HG03558 (cell line): ENCODE measurements at regions not wholly inside any gene's neighbourhood (a gene's known extent, or its start where the extent isn't known, plus 50 kb on each side); places are given as distances from the start of the nearest gene placed in this dataset.
"Not testable (repeated sequence)": the region's sequence is repeated elsewhere in the genome, so short reads cannot be mapped to it uniquely, and the experiment has no call there.

Experiments
- ATAC-seq: cut with Tn5 transposase; IDR thresholded peaks from one replicate; pipeline ENCODE4 v1.9.1; 2021; ENCODE audit warnings: moderate number of reproducible peaks; ENCODE audit not compliant: unreplicated experiment; ENCODE audit errors: extremely low read depth

DNA sequence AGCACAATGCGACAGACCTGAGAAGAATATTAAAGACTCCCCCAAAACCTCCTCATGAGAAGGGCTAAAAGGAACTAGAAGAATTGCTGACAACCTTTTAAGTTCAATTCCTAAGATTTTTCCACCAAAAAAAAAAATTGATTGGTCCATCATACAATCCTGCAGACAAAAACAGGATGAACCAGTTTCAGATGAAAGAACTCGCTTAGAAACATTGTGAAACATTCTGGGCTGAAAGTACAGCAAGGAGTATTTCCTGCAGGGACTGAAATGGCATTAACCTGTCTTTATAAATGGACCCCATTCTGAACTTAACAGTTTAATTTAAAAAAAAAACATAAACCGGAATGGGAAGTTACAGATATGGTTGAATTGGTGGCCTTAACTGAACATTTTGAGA, 96.0 kb upstream of the FAM174B start:
- ATAC-seq = no peak

- no peak for ATAC-seq
Observed at GRCh38 chr15:92753591-92753990, 98.0 kb upstream of the FAM174B start.

DNA sequence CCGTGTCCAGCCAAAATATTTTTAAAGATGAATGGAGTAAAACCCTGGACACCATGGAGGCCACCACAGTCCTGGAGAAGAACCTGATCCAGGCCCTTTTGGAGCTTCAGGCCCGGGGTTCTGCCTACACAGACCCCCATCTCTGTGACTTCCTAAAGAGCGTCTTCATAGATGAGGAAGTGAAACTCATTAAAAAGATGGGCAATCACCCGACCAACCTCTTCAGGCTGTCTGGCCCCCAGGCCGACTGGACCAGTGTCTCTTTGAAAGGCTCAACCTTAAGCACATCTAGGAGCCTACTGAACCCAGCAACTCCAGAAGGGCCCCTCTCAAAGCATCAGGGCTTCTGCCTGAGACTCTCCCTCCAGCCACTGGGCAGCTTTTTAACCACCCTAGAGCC, 107.9 kb upstream of the FAM174B start:
- no peak for ATAC-seq

DNA sequence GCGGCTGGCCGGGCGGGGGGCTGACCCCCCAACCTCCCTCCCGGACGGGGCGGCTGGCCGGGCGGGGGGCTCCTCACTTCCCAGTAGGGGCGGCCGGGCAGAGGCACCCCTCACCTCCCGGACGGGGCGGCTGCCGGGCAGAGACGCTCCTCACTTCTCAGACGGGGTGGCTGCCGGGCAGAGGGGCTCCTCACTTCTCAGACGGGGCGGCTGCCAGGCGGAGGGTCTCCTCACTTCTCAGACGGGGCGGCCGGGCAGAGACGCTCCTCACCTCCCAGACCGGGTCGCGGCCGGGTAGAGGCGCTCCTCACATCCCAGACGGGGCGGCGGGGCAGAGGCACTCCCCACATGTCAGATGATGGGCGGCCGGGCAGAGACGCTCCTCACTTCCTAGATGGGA, 112.6 kb upstream of the FAM174B start:
- not testable (repeated sequence) for ATAC-seq

GRCh38 chr15:92770641-92771040, 115.1 kb upstream of the FAM174B start:
- ATAC-seq = no peak

GRCh38 chr15:92772061-92772460, 116.5 kb upstream of the FAM174B start:
- ATAC-seq = no peak

DNA sequence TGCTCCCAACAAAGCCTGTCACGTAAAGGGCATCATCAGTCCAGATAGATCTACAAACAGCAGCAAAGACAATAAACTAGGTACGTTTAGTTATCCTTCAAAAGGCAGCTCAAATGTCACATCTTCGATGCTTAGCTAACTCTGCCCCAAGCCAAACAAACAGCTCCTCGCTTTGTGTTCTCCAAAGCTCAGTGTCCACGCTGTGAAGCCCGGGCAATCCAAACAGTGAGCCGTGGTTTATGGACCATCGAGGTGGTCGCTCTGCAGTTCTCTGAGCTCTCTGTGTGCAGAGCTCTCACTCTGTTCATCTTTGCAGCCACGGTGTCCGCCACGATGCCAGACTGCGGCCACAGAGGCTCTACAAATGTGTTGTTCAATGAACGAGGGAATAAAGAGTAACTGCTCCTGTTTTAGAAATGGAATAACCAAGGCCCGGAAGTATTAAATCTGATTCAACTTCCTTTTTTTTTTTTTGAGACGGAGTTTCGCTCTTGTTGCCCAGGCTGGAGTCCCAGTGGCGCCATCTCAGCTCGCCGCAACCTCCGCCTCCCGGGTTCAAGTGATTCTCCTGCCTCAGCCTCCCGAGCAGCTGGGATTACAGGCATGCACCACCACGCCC, 117.2 kb upstream of the FAM174B start:
- ATAC-seq = no peak

DNA sequence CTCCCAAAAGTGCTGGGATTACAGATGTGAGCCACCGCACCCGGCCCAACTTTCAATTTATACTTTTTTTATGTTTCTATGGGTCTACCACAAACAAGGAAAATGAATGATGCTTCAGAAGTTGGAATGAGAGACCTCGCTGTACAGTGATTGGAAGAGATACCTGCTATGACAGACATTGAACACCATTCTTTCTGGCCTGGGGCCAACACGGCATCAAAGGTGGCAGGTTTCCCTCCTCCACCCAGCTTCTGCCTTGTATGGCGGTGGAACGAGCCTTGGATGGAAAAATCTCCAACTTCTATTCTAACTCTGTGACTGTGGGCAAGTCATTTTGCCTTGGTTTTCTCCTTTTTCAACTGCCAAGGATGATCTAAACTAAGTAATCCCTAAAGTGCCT, 117.8 kb upstream of the FAM174B start:
- no peak for ATAC-seq

DNA sequence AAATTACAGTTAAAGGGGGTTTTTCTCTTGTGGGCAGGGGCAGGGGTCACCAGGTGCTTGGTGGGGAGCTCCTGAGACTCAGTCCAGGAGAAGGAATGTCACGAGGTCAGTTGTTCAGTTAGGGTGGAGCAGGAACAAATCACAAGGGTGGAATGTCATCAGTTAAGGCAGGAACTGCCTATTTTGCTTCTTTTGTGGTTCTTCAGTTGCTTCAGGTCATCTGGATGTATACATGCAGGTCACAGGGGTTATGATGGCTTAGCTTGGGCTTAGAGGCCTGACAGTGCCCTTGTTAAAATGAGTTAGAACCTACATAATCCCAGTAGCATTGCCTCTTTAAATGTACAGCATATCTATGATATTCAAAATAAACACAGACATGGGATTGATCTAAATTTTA, 120.2 kb upstream of the CHD2 start:
- no peak for ATAC-seq

GRCh38 chr15:92780843-92781242, 119.3 kb upstream of the CHD2 start:
- ATAC-seq = no peak

GRCh38 chr15:92781925-92782453, 118.1 kb upstream of the CHD2 start:
- ATAC-seq = no peak

GRCh38 chr15:92787116-92787515, 113.0 kb upstream of the CHD2 start:
- ATAC-seq = no peak

GRCh38 chr15:92788196-92788595, 111.9 kb upstream of the CHD2 start:
- ATAC-seq = no peak

- not testable (repeated sequence) for ATAC-seq
Observed at GRCh38 chr15:92788793-92789192, 111.3 kb upstream of the CHD2 start.

- no peak for ATAC-seq
Observed at GRCh38 chr15:92796161-92796611, 103.9 kb upstream of the CHD2 start.

- ATAC-seq = peak; percentile 48
Observed at GRCh38 chr15:92797168-92798052, 102.7 kb upstream of the CHD2 start.

GRCh38 chr15:92800013-92800412, 100.1 kb upstream of the CHD2 start:
- ATAC-seq = no peak

- not testable (repeated sequence) for ATAC-seq
Observed at GRCh38 chr15:92800416-92801055, 99.6 kb upstream of the CHD2 start.

DNA sequence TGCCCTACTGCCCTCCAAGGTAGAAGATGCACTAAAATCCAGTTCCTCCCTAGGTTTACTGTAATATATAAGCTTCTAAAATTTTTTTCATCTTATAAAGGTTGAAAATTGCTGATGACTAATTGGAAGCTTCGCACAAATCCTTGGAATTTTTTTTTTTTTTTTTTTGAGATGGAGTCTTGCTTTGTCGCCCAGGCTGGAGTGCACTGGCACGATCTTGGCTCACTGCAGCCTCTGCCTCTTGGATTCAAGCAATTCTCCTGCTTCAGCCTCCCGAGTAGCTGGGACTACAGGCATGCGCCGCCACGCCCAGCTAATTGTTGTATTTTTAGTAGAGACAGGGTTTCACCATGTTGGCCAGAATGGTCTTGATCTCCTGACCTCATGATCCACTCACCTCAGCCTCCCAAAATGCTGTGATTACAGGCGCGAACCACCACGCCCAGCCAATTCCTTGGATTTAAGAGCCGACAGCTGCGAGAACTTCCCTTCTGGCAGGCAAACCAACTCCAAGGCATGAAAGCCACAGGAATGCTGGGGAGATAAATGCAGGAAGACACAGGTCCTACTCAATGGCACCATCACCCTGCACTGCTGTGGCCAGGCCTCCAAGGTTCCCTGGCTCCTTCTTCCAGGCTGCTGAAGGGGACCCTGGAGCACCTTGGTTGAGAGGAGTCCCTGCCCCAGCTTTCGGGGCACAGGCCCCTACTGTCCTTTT, 98.9 kb upstream of the CHD2 start:
- not testable (repeated sequence) for ATAC-seq

- ATAC-seq = no peak
Observed at GRCh38 chr15:92801774-92802464, 98.2 kb upstream of the CHD2 start.
